Testis (tissue), 2 donors: ENCODE measurements at regions not wholly inside any gene's neighbourhood (a gene's known extent, or its start where the extent isn't known, plus 50 kb on each side); places are given as distances from the start of the nearest gene placed in this dataset.

Experiments used
- CTCF ChIP-seq, 3 experiments: fragments of 450-650 bp in 2 of 3; fragments of 200-600 bp in 1 of 3; sonication (generic) in 1 of 3; IDR thresholded peaks; one replicate each; pipeline ENCODE4 v1.5.1; 2016 to 2019; ENCODE audit warnings: antibody characterized with exemption in 3 of 3, mild to moderate bottlenecking in 2 of 3, moderate library complexity in 1 of 3
- POLR2A ChIP-seq: fragments of 450-650 bp; IDR thresholded peaks from one replicate; pipeline ENCODE4 v1.6.1; 2017; ENCODE audit warnings: antibody characterized with exemption, mild to moderate bottlenecking, moderate library complexity

GRCh38 chr4:176009254-176009653 is 56.4 kb upstream of the WDR17 start:
- TF ChIP-seq CTCF (IDR thresholded peaks at IDR 0.05) (no peak), POLR2A (no peak)
